Karpas-422 (cell line): ENCODE measurements at regions not wholly inside any gene's neighbourhood (a gene's known extent, or its start where the extent isn't known, plus 50 kb on each side); places are given as distances from the start of the nearest gene placed in this dataset.
A peak's percentile ranks its signal among the peaks of the same experiment; 100 is the strongest.
"Not testable (repeated sequence)": the region's sequence is repeated elsewhere in the genome, so short reads cannot be mapped to it uniquely, and the experiment has no call there.

Source experiments
- DNase-seq: peaks from one replicate; pipeline ENCODE4 v3.0.0-alpha.2; 2015
- H2AFZ ChIP-seq: fragments of 200-600 bp; sonication (generic); 2 replicates; pipeline ENCODE4 v1.6.1; 2014; ENCODE audit warnings: antibody characterized with exemption, low read length, mixed read lengths
- H3K27ac ChIP-seq: fragments of 200-600 bp; sonication (generic); 2 replicates; pipeline ENCODE4 v1.5.1; 2014; ENCODE audit warnings: mild to moderate bottlenecking, low read length, moderate library complexity
- H3K27me3 ChIP-seq: fragments of 200-600 bp; sonication (generic); 2 replicates; pipeline ENCODE4 v1.6.1; 2014; ENCODE audit warnings: low read length, mixed read lengths
- H3K36me3 ChIP-seq: fragments of 200-600 bp; sonication (generic); 2 replicates; pipeline ENCODE4 v1.6.1; 2014; ENCODE audit warnings: low read length, mixed read lengths; ENCODE audit not compliant: insufficient read depth
- H3K4me1 ChIP-seq: fragments of 200-600 bp; sonication (generic); 2 replicates; pipeline ENCODE4 v1.6.1; 2014; ENCODE audit warnings: mild to moderate bottlenecking, low read length, mixed read lengths
- H3K4me2 ChIP-seq: fragments of 200-600 bp; sonication (generic); 2 replicates; pipeline ENCODE4 v1.6.1; 2014; ENCODE audit warnings: low read length, low read depth, mild to moderate bottlenecking; ENCODE audit not compliant: poor library complexity, severe bottlenecking
- H3K4me3 ChIP-seq: fragments of 200-600 bp; sonication (generic); 2 replicates; pipeline ENCODE4 v1.5.1; 2014; ENCODE audit warnings: mild to moderate bottlenecking, antibody characterized with exemption, low read length, mixed read lengths
- H3K79me2 ChIP-seq: fragments of 200-600 bp; sonication (generic); 2 replicates; pipeline ENCODE4 v1.6.1; 2014; ENCODE audit warnings: mild to moderate bottlenecking, low read length, mixed read lengths
- H3K9ac ChIP-seq: fragments of 200-600 bp; sonication (generic); 2 replicates; pipeline ENCODE4 v1.6.0; 2014; ENCODE audit warnings: low read length
- H3K9me2 ChIP-seq: fragments of 200-600 bp; sonication (generic), shearing (Covaris generic); replicated peaks from 2 replicates; pipeline ENCODE4 v1.6.0; 2014; ENCODE audit warnings: mild to moderate bottlenecking, low read length, moderate library complexity; ENCODE audit not compliant: insufficient read depth
- H3K9me3 ChIP-seq: fragments of 300-700, 200-600 bp; sonication (generic); 2 replicates; pipeline ENCODE4 v1.6.1; 2014; ENCODE audit warnings: low read length, mixed read lengths
- H4K20me1 ChIP-seq: fragments of 200-600 bp; sonication (generic); 2 replicates; pipeline ENCODE4 v1.6.1; 2014; ENCODE audit warnings: mild to moderate bottlenecking, antibody characterized with exemption, low read length, low read depth; ENCODE audit not compliant: insufficient read depth

- Histone ChIP-seq H3K9me2 (no peaks in the 10 kb centered on the region), H3K9me3 (no peaks in the 10 kb centered on the region), H3K36me3 (no peaks in the 10 kb centered on the region), H3K4me1 (no peaks in the 10 kb centered on the region), H3K4me3 (no peak overlapping the region), H3K27ac (no peak overlapping the region), H3K27me3 (no peaks in the 10 kb centered on the region), H4K20me1 (no peaks in the 10 kb centered on the region), H2AFZ (no peak overlapping the region), H3K9ac (no peak overlapping the region), H3K79me2 (no peaks in the 10 kb centered on the region), H3K4me2 (no peak overlapping the region)
- peak; percentile 59 for DNase-seq
Observed at GRCh38 chr6:6758915-6759654, 170.6 kb downstream of the LY86 start.

GRCh38 chr6:6760002-6760401 lies 171.5 kb downstream of the LY86 start:
- Histone ChIP-seq H3K4me1 (no peaks in the 10 kb centered on the region), H3K27me3 (no peaks in the 10 kb centered on the region), H3K9me2 (no peaks in the 10 kb centered on the region), H3K79me2 (no peaks in the 10 kb centered on the region), H3K9me3 (no peaks in the 10 kb centered on the region), H2AFZ (no peak overlapping the region), H3K4me3 (no peak overlapping the region), H3K4me2 (no peak overlapping the region), H4K20me1 (no peaks in the 10 kb centered on the region), H3K27ac (no peak overlapping the region), H3K36me3 (no peaks in the 10 kb centered on the region), H3K9ac (no peak overlapping the region)
- DNase-seq, result peak; percentile 42

GRCh38 chr6:6762566-6762965 lies 174.0 kb downstream of the LY86 start:
- H3K36me3 ChIP-seq, H3K4me1 ChIP-seq, H3K9ac ChIP-seq, H3K27me3 ChIP-seq, H3K9me3 ChIP-seq, H3K9me2 ChIP-seq, H3K27ac ChIP-seq, H3K4me2 ChIP-seq, H4K20me1 ChIP-seq, H3K79me2 ChIP-seq, DNase-seq, H3K4me3 ChIP-seq, H2AFZ ChIP-seq: not testable (repeated sequence)

GRCh38 chr6:6764764-6765434 lies 176.4 kb downstream of the LY86 start:
- H3K27me3 ChIP-seq, result no peaks in the 10 kb centered on the region
- no peak overlapping the region for H3K27ac ChIP-seq
- no peaks in the 10 kb centered on the region for H3K36me3 ChIP-seq
- no peak overlapping the region for H2AFZ ChIP-seq
- no peaks in the 10 kb centered on the region for H3K4me1 ChIP-seq
- no peak overlapping the region for H3K4me3 ChIP-seq
- H3K9me2 ChIP-seq, result no peaks in the 10 kb centered on the region
- no peaks in the 10 kb centered on the region for H3K79me2 ChIP-seq
- no peak for DNase-seq
- no peaks in the 10 kb centered on the region for H3K9me3 ChIP-seq
- no peak overlapping the region for H3K9ac ChIP-seq
- H4K20me1 ChIP-seq, result no peaks in the 10 kb centered on the region
- no peak overlapping the region for H3K4me2 ChIP-seq

- no peak overlapping the region for H2AFZ ChIP-seq
Observed at GRCh38 chr6:6766230-6766905, 177.8 kb downstream of the LY86 start.

GRCh38 chr6:6769466-6769865 lies 180.9 kb downstream of the LY86 start:
- no peak overlapping the region for H3K27ac ChIP-seq
- H3K27me3 ChIP-seq, result no peaks in the 10 kb centered on the region
- no peak overlapping the region for H3K9ac ChIP-seq
- no peaks in the 10 kb centered on the region for H3K9me2 ChIP-seq
- no peaks in the 10 kb centered on the region for H3K79me2 ChIP-seq
- H3K9me3 ChIP-seq, result no peaks in the 10 kb centered on the region
- no peaks in the 10 kb centered on the region for H3K36me3 ChIP-seq
- no peak overlapping the region for H3K4me2 ChIP-seq
- no peak overlapping the region for H3K4me3 ChIP-seq
- no peak overlapping the region for H2AFZ ChIP-seq
- H3K4me1 ChIP-seq, result no peaks in the 10 kb centered on the region
- no peaks in the 10 kb centered on the region for H4K20me1 ChIP-seq
- DNase-seq, result no peak

More at GRCh38 chr6:6766230-6766905, 177.8 kb downstream of the LY86 start:
- Histone ChIP-seq H4K20me1 (no peaks in the 10 kb centered on the region), H3K9me3 (no peaks in the 10 kb centered on the region), H3K4me2 (no peak overlapping the region), H3K4me1 (no peaks in the 10 kb centered on the region), H3K27ac (no peak overlapping the region), H3K9me2 (no peaks in the 10 kb centered on the region), H3K79me2 (no peaks in the 10 kb centered on the region), H3K36me3 (no peaks in the 10 kb centered on the region), H3K4me3 (no peak overlapping the region), H3K9ac (no peak overlapping the region), H3K27me3 (no peaks in the 10 kb centered on the region)
- no peak for DNase-seq

- Histone ChIP-seq H2AFZ (no peak overlapping the region), H4K20me1 (no peaks in the 10 kb centered on the region), H3K79me2 (no peaks in the 10 kb centered on the region), H3K4me2 (no peak overlapping the region), H3K9me3 (no peaks in the 10 kb centered on the region), H3K27ac (no peak overlapping the region), H3K4me1 (no peaks in the 10 kb centered on the region), H3K4me3 (no peak overlapping the region), H3K9me2 (no peaks in the 10 kb centered on the region), H3K27me3 (no peaks in the 10 kb centered on the region), H3K36me3 (no peaks in the 10 kb centered on the region), H3K9ac (no peak overlapping the region)
- no peak for DNase-seq
Observed at GRCh38 chr6:6771224-6771945, 182.9 kb downstream of the LY86 start.

- Histone ChIP-seq H3K4me1 (no peaks in the 10 kb centered on the region), H3K79me2 (no peaks in the 10 kb centered on the region), H3K9me2 (no peaks in the 10 kb centered on the region), H3K36me3 (no peaks in the 10 kb centered on the region), H3K4me3 (no peak overlapping the region), H3K27me3 (no peaks in the 10 kb centered on the region), H2AFZ (no peak overlapping the region), H3K9ac (no peak overlapping the region), H4K20me1 (no peaks in the 10 kb centered on the region), H3K9me3 (no peaks in the 10 kb centered on the region), H3K27ac (no peak overlapping the region), H3K4me2 (no peak overlapping the region)
- no peak for DNase-seq
Observed at GRCh38 chr6:6771964-6772363, 183.4 kb downstream of the LY86 start.
